Liver (tissue), 8 donors: ENCODE measurements at regions not wholly inside any gene's neighbourhood (a gene's known extent, or its start where the extent isn't known, plus 50 kb on each side); places are given as distances from the start of the nearest gene placed in this dataset.

Experiments
- DNase-seq: peaks from one replicate; pipeline ENCODE4 v3.0.0-alpha.2; 2017; ENCODE audit warnings: low spot score
- H3K27ac ChIP-seq, 2 donors: one replicate each; pipeline ENCODE4 v1.7.0; 2013; ENCODE audit warnings: inconsistent platforms in 2 of 2, low read length in 2 of 2, control low read depth in 1 of 2, low read depth in 1 of 2, mild to moderate bottlenecking in 1 of 2
- H3K27me3 ChIP-seq, 4 donors: one replicate each; pipeline versions ENCODE4 v1.6.1 to v1.7.0; 2013; ENCODE audit warnings: low read length in 3 of 4, inconsistent platforms in 1 of 4, mild to moderate bottlenecking in 1 of 4, moderate library complexity in 1 of 4; ENCODE audit not compliant: control insufficient read depth in 4 of 4, insufficient read depth in 4 of 4
- H3K36me3 ChIP-seq, 4 donors: one replicate each; pipeline versions ENCODE4 v1.6.1 to v1.7.0; 2013; ENCODE audit warnings: low read length in 3 of 4, mild to moderate bottlenecking in 3 of 4, low read depth in 1 of 4, moderate library complexity in 1 of 4; ENCODE audit not compliant: control insufficient read depth in 4 of 4, insufficient read depth in 3 of 4
- H3K4me1 ChIP-seq, 4 donors: one replicate each; pipeline versions ENCODE4 v1.6.1 to v1.7.0; 2013; ENCODE audit warnings: low read length in 3 of 4, mild to moderate bottlenecking in 3 of 4, moderate library complexity in 1 of 4; ENCODE audit not compliant: control insufficient read depth in 4 of 4, insufficient read depth in 4 of 4
- H3K4me3 ChIP-seq, 3 donors: one replicate each; pipeline versions ENCODE4 v1.6.1 to v1.7.0; 2013; ENCODE audit warnings: low read length in 3 of 3, control low read depth in 1 of 3, low read depth in 1 of 3, mild to moderate bottlenecking in 1 of 3
- H3K9ac ChIP-seq, 2 donors: one replicate each; pipeline ENCODE4 v1.7.0; 2013; ENCODE audit warnings: low read length in 2 of 2, mild to moderate bottlenecking in 2 of 2, moderate library complexity in 2 of 2, control low read depth in 1 of 2, low read depth in 1 of 2
- H3K9me3 ChIP-seq, 4 donors: one replicate each; pipeline versions ENCODE4 v1.6.1 to v1.7.0; 2013; ENCODE audit warnings: low read length in 3 of 4; ENCODE audit not compliant: control insufficient read depth in 4 of 4
- EGR1 ChIP-seq, 2 donors: IDR thresholded peaks; 2 replicates each; pipeline ENCODE4 v1.6.1; 2016 to 2018; ENCODE audit warnings: antibody characterized with exemption in 2 of 2, low read depth in 2 of 2
- FOXA1 ChIP-seq: IDR thresholded peaks from 2 replicates; pipeline ENCODE4 v1.6.1; 2016; ENCODE audit warnings: antibody characterized with exemption
- FOXA2 ChIP-seq: IDR thresholded peaks from 2 replicates; pipeline ENCODE4 v1.6.1; 2016; ENCODE audit warnings: antibody characterized with exemption
- GABPA ChIP-seq, 2 donors: IDR thresholded peaks in 1 of 2; conservative IDR thresholded peaks in 1 of 2; 2 replicates each; pipeline ENCODE4 v1.6.1; 2016; ENCODE audit warnings: antibody characterized with exemption in 2 of 2, mild to moderate bottlenecking in 1 of 2, moderate library complexity in 1 of 2
- HNF4A ChIP-seq, 2 donors: conservative IDR thresholded peaks; 2 replicates each; pipeline ENCODE4 v1.6.1; 2016; ENCODE audit warnings: antibody characterized with exemption in 2 of 2, mild to moderate bottlenecking in 2 of 2
- HNF4G ChIP-seq: IDR thresholded peaks from 2 replicates; pipeline ENCODE4 v1.6.1; 2016; ENCODE audit warnings: antibody characterized with exemption
- RAD21 ChIP-seq, 2 donors: IDR thresholded peaks; 2 replicates each; pipeline ENCODE4 v1.6.1; 2016; ENCODE audit warnings: antibody characterized with exemption in 2 of 2, mild to moderate bottlenecking in 2 of 2
- RXRA ChIP-seq, 2 donors: IDR thresholded peaks; 2 replicates each; pipeline ENCODE4 v1.6.1; 2017 to 2018; ENCODE audit warnings: antibody characterized with exemption in 2 of 2, mild to moderate bottlenecking in 1 of 2
- TAF1 ChIP-seq: conservative IDR thresholded peaks from 2 replicates; pipeline ENCODE4 v1.6.1; 2016; ENCODE audit warnings: antibody characterized with exemption, mild to moderate bottlenecking
- YY1 ChIP-seq: IDR thresholded peaks from 2 replicates; pipeline ENCODE4 v1.6.1; 2016; ENCODE audit warnings: antibody characterized with exemption, mild to moderate bottlenecking
- WGBS: extraction: QIAGEN DNeasy Blood & Tissue Kit; methylation state at CpG from one replicate; pipeline ENCODE4 v1.1.7; 2013; 5-methylcytosine and 5-hydroxymethylcytosine counted together
- TF ChIP-seq, protein P1 (sequence below): IDR thresholded peaks from 2 replicates; pipeline ENCODE4 v1.6.1; 2016; ENCODE audit warnings: antibody characterized with exemption, mild to moderate bottlenecking
- TF ChIP-seq, protein P2 (sequence below): IDR thresholded peaks from 2 replicates; pipeline ENCODE4 v1.6.1; 2016; ENCODE audit warnings: antibody characterized with exemption
- TF ChIP-seq, protein P3 (sequence below): IDR thresholded peaks from 2 replicates; pipeline ENCODE4 v1.6.1; 2016; ENCODE audit warnings: antibody characterized with exemption
- TF ChIP-seq, protein P4 (sequence below): fragments of 150-350 bp; IDR thresholded peaks from 2 replicates; pipeline ENCODE4 v1.5.1; 2017; ENCODE audit warnings: improper control_type of control experiment, low read depth, low read length; ENCODE audit not compliant: missing input control
- TF ChIP-seq, protein P5 (sequence below): IDR thresholded peaks from 2 replicates; pipeline ENCODE4 v1.6.1; 2016; ENCODE audit warnings: antibody characterized with exemption
- donor health status: healthy.
- donor health status: healthy.
- donor health status: healthy.
- donor health status: healthy.
- donor health status: healthy.

DNA sequence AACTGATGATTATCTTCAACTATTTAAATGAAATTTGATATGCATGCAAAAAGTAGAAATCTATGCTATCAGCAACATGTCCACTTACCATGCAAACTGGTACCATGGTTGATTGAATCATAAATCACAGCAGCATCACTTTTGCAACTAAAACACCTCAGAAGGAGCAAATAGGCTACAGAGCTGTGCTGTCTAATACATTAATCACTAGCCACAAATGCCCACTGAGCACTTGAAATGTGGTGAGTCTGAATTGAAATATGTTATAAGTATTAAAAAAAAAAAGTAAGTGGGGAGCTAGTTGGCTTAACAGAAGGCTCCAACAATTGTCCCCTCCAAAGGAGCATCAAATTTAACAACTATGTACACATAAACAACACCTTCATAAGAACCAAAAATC lies 112.5 kb downstream of the FAM114A2 start:
- no peak for DNase-seq
- Histone ChIP-seq H3K9ac (no peak overlapping the region), H3K4me1 (no peaks in the 10 kb centered on the region), H3K4me3 (no peak overlapping the region), H3K9me3 (peaks cover 0 to 10% (median 1%) of the 10 kb centered on the region in 4 donors), H3K27ac (no peak overlapping the region), H3K36me3 (no peaks in the 10 kb centered on the region), H3K27me3 (no peaks in the 10 kb centered on the region)
- no peak for TF ChIP-seq FOXA2
- no peak for TF ChIP-seq EGR1 (IDR thresholded peaks at IDR 0.05; ENCODE audit: low read depth in 2 of 2)
- TF ChIP-seq FOXA1, result no peak
- TF ChIP-seq, protein P1, sequence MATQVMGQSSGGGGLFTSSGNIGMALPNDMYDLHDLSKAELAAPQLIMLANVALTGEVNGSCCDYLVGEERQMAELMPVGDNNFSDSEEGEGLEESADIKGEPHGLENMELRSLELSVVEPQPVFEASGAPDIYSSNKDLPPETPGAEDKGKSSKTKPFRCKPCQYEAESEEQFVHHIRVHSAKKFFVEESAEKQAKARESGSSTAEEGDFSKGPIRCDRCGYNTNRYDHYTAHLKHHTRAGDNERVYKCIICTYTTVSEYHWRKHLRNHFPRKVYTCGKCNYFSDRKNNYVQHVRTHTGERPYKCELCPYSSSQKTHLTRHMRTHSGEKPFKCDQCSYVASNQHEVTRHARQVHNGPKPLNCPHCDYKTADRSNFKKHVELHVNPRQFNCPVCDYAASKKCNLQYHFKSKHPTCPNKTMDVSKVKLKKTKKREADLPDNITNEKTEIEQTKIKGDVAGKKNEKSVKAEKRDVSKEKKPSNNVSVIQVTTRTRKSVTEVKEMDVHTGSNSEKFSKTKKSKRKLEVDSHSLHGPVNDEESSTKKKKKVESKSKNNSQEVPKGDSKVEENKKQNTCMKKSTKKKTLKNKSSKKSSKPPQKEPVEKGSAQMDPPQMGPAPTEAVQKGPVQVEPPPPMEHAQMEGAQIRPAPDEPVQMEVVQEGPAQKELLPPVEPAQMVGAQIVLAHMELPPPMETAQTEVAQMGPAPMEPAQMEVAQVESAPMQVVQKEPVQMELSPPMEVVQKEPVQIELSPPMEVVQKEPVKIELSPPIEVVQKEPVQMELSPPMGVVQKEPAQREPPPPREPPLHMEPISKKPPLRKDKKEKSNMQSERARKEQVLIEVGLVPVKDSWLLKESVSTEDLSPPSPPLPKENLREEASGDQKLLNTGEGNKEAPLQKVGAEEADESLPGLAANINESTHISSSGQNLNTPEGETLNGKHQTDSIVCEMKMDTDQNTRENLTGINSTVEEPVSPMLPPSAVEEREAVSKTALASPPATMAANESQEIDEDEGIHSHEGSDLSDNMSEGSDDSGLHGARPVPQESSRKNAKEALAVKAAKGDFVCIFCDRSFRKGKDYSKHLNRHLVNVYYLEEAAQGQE, result no peak
- TF ChIP-seq, protein P2, sequence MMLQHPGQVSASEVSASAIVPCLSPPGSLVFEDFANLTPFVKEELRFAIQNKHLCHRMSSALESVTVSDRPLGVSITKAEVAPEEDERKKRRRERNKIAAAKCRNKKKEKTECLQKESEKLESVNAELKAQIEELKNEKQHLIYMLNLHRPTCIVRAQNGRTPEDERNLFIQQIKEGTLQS, result no peak
- no peak for TF ChIP-seq HNF4G
- no peak for TF ChIP-seq RXRA (IDR thresholded peaks at IDR 0.05)
- no peak for TF ChIP-seq GABPA (IDR thresholded peaks at IDR 0.05 in 1 of 2, conservative IDR thresholded peaks at IDR 0.05 in 1 of 2)
- TF ChIP-seq TAF1, result no peak
- TF ChIP-seq, protein P3, sequence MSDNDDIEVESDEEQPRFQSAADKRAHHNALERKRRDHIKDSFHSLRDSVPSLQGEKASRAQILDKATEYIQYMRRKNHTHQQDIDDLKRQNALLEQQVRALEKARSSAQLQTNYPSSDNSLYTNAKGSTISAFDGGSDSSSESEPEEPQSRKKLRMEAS, result no peak
- TF ChIP-seq HNF4A (conservative IDR thresholded peaks at IDR 0.05), result no peak
- no peak for TF ChIP-seq RAD21 (IDR thresholded peaks at IDR 0.05)
- TF ChIP-seq, protein P4, sequence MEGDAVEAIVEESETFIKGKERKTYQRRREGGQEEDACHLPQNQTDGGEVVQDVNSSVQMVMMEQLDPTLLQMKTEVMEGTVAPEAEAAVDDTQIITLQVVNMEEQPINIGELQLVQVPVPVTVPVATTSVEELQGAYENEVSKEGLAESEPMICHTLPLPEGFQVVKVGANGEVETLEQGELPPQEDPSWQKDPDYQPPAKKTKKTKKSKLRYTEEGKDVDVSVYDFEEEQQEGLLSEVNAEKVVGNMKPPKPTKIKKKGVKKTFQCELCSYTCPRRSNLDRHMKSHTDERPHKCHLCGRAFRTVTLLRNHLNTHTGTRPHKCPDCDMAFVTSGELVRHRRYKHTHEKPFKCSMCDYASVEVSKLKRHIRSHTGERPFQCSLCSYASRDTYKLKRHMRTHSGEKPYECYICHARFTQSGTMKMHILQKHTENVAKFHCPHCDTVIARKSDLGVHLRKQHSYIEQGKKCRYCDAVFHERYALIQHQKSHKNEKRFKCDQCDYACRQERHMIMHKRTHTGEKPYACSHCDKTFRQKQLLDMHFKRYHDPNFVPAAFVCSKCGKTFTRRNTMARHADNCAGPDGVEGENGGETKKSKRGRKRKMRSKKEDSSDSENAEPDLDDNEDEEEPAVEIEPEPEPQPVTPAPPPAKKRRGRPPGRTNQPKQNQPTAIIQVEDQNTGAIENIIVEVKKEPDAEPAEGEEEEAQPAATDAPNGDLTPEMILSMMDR, result no peak
- TF ChIP-seq YY1, result no peak

DNA sequence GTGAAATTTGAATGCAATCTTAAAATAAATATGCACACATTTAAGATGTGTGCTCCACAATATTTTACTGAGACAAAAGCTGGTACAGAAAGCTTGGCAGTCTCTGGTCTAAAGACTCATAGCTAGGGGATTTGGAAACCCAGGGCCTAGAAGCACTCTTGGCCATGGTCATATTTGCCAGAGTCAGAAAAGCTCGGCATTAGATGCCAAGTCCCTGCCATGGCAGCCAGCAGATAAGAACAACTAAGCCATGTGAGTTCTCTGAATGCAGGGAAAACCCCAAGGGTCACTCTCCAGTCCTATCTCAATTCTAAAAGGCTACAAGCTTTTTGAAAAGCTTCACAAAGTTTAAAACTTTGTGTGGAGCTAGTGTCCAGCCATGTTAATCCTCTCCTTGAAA lies 119.5 kb downstream of the FAM114A2 start:
- H3K9me3 ChIP-seq, result peaks cover 0 to 3% (median 2%) of the 10 kb centered on the region in 4 donors
- H3K27ac ChIP-seq, result no peak overlapping the region
- H3K36me3 ChIP-seq, result no peaks in the 10 kb centered on the region
- 42% methylated on average over 1 of the region's 1 CpG for WGBS
- no peak overlapping the region for H3K9ac ChIP-seq
- no peaks in the 10 kb centered on the region for H3K27me3 ChIP-seq
- no peaks in the 10 kb centered on the region for H3K4me1 ChIP-seq
- DNase-seq, result no peak
- TF ChIP-seq, protein P5, sequence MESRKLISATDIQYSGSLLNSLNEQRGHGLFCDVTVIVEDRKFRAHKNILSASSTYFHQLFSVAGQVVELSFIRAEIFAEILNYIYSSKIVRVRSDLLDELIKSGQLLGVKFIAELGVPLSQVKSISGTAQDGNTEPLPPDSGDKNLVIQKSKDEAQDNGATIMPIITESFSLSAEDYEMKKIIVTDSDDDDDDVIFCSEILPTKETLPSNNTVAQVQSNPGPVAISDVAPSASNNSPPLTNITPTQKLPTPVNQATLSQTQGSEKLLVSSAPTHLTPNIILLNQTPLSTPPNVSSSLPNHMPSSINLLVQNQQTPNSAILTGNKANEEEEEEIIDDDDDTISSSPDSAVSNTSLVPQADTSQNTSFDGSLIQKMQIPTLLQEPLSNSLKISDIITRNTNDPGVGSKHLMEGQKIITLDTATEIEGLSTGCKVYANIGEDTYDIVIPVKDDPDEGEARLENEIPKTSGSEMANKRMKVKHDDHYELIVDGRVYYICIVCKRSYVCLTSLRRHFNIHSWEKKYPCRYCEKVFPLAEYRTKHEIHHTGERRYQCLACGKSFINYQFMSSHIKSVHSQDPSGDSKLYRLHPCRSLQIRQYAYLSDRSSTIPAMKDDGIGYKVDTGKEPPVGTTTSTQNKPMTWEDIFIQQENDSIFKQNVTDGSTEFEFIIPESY, result no peak
- H3K4me3 ChIP-seq, result no peak overlapping the region
